Dedifferentiated amniotic fluid mesenchymal stem cell (primary cell): ENCODE measurements at regions not wholly inside any gene's neighbourhood (a gene's known extent, or its start where the extent isn't known, plus 50 kb on each side); places are given as distances from the start of the nearest gene placed in this dataset.
"Not testable (repeated sequence)": the region's sequence is repeated elsewhere in the genome, so short reads cannot be mapped to it uniquely, and the experiment has no call there.

Experiments used
- DNase-seq: peaks from one replicate; pipeline ENCODE4 v3.0.0-alpha.2; 2016; ENCODE audit errors: extremely low spot score

DNA sequence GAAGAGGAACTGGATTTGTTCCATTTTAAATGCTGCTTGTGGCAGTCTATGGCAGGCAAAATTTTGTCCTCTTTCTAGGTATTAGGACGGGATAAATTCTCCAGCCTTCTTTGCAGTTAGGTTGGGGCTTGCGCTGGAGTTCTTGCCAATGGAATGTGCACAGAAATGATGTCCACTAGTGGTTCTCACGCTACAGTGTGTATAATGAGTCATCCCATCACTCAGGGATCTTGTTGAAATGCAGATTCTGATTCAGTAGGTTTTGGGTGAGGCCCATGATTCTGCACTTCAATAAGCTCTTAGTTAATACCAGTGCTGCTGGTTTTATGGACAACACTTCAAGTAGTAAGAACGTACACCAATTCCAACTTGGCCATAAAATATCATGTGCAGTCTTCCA, 317.6 kb upstream of the KLF4 start:
- DNase-seq: peak; percentile 19

DNA sequence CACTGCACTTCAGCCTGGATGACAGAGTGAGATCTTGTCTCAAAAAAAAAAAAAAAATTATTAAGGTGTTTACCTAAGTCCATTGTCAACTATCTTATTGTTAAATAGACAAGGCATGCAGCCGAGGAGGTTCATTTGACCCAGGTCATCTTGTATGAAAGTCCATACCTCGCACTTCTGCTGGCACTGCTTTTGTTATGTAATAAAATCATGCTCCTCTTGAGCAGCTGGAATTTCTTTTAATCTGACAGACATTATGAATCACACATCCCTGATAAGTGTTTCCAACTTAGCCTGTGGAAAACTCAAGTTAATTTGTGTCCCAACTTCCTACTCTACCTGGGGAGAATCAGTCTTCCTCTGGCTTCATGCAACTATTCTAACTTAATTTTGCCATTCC, 315.6 kb upstream of the KLF4 start:
- DNase-seq: no peak

- DNase-seq: no peak
These were observed 304.7 kb upstream of the KLF4 start for GRCh38 chr9:107794259-107794658.

DNA sequence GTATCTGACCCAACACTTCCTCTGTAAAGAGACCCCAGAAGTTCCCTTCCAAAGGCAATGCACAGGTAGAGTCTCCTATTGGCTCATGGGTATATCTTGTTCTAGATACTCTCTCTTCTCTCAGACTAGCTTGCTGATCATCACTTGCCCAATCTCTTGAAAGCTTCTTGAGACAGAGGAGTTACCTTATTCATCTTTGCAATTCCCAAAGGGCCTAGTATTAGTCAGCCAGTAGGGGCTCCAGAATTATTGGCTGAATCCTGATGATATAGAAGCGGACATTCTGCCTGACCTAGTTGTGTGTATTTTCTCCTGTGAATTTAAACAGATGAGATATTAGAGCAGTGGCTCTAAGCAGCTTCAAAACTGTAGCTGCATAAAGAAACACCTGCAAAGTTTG, 304.0 kb upstream of the KLF4 start:
- no peak for DNase-seq

DNA sequence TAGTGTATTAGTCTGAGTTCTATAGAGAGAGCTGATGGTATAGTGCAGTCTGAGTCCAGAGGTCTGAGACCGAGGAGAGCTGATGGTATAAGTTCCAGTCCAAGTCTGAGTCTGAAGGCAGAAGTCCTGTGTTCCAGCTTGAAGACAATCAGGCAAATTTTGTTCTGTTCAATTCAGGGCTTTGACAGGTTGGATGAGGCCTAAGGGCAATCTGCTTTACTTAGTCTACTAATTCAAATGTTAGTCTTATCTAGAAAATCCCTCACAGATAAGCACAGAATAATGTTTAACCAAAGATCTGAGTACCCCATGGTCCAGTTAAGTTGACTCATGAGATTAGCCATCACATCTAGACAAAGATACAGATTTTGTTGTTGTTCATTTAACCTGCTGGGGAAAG, 303.0 kb upstream of the KLF4 start:
- DNase-seq: no peak

- DNase-seq: no peak
These were observed 302.4 kb upstream of the KLF4 start for GRCh38 chr9:107792006-107792405.

DNA sequence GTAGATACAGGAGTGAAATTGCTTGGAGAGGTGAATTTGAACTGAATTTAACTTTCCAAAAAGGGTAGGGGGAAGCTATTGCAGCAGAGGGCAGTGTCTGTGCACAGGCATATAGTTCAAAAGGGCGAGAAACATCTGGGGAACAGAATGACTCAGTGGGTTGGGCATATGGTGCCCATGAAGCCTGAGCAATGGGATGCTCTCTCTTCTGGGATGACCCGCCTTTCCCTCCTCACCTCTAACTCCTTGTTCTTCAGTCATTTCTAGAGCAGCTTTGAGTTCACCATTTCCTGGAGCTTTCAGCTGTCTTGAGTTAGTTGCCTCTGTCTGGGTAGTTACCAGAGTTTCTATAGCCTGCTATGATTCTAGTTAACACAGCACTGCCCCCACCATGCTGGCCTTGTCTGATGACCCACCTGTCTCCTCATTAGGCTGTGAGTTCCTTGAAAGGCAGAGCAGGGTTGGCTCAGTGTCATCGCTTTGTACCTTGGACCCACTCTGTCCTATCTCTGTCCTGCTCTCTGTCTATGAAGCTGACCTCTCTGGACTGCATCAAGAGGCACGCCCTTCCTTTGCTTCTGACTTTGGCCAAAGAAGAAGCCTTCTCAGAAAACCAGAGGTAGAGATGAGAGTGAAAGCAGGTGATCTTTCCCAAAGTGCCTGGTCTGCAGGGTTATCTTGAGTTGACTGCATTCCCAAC, 299.6 kb upstream of the KLF4 start:
- no peak for DNase-seq

- DNase-seq: no peak
These were observed 297.0 kb upstream of the KLF4 start for GRCh38 chr9:107786561-107786960.

DNA sequence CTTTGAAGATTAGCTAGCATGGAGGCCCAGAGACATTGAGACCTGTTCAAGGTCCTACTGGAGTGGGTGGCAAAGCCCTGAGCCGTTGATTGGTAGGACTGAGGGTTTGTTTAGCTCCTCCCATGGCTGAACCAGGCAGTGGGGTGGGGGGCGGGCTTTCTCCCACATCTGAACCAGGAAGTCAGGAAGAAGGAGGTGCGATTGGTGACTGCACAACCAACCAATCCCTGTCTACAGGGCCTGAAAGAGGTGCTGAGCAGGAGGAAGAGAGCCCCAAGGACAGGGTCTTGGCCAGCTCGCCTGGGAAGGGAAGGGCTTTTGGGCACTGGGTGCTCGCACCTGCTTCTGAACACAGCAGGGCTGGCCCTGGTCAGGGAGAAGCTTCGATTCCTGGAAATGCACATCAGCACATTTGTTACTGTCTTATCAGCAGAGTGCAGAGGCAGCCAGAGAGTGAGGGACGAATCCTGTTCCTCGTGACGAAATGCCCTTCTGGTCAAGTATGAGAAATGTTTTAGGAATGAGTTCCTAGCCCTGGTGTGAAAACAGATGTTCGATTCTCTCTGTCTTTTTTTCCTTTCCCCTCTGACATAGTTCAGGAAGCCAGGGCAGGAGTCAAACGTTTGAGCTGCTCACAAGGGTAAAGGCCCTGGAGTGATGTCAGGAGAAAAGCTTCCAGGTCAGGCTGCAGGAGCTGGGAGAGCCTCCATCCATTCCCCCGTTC, 294.8 kb upstream of the KLF4 start:
- peak; percentile 45 for DNase-seq

DNA sequence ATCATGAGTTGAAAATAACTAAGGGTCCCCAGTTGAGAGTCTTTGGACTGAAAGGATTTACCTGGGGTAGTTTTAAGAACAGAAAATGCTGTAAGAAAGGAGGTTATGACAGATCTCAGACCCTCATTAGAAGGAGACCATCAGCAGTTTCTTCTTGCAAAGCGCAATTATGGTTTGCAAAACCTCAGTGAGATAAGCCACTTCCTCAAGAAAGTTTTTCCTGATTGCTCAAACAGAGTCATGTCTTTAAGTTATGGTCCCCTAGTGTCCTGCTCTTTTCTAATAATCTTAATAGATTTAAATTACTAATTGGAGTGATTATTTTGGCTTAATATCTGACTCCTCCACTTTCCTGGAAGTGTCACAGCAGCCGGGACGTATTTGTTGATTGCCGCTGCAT, 293.2 kb upstream of the KLF4 start:
- no peak for DNase-seq

- no peak for DNase-seq
These were observed 292.8 kb upstream of the KLF4 start for GRCh38 chr9:107782381-107782780.

DNA sequence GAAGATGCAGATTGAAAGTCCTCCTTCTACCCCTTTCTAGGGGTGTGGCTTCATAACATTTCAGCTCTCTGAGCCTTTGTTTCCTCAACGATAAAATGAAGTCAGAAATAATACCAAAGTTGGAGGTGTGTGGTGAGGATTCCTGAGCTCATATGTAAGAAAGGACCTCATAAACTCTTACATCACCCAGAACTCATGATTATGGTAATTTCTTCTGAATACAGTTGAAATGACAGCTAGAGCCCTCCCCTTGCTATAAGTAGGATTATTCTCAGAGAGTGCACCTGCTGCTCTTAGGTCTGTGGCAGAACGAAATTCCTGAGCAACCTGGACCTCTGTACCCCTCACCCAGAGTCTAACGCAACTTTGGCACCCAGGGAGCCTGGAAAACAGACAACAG, 291.4 kb upstream of the KLF4 start:
- no peak for DNase-seq

DNA sequence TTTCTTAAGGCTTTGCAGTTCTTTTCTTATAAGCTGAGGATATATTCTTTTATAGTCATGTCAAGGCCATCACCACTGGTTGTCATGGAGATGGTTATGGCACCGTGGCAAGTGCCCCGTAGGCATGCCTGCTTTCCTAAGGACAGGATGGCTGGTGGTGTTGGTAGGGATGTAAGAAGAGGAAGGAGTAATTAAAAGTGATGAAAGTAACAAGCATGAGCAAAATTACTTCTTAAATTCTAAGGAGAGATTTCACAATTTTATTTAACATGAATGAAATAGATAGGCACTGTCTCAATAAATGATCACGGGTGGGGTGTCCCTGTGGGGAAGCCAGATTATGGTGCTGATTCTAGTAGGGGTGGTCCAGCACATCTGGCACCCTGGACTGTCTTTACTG, 290.2 kb upstream of the KLF4 start:
- no peak for DNase-seq

DNA sequence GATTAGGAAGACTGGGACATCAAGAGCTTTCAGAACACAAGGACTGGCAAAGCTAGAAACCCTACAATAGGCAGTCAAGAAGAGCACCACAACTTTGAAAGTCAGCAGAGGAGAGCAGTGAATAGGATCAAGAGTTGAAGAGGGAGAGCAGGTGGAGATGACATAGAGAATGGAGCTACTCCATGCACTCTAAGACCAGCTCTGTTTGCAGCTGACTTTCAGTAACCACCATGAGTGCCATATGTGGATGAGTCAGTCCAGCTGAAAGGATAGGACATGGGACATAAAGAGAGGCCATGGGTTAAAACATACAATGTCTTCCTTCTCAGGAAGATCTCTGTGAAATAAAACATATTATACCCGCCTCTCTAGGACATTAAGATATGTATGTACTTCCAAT, 289.1 kb upstream of the KLF4 start:
- DNase-seq: no peak

- not testable (repeated sequence) for DNase-seq
These were observed 284.5 kb upstream of the KLF4 start for GRCh38 chr9:107774099-107774498.

DNA sequence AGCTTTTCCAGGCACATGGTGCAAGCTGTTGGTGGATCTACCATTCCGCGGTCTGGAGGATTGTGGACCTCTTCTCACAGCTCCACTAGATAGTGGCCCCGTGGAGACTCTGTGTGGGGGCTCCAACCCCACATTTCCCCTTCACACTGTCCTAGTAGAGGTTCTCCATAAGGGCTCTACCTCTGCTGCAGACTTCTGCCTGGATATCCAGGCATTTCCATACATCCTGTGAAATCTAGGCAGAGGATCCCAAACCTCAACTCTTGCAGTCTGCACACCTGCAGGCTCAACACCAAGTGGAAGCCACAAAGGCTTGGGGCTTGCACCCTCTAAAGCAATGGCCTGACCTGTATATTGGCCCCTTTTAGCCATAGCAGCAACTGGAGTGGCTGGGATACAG, 283.4 kb upstream of the KLF4 start:
- DNase-seq: no peak

GRCh38 chr9:107770716-107771115, 281.1 kb upstream of the KLF4 start:
- DNase-seq: no peak

DNA sequence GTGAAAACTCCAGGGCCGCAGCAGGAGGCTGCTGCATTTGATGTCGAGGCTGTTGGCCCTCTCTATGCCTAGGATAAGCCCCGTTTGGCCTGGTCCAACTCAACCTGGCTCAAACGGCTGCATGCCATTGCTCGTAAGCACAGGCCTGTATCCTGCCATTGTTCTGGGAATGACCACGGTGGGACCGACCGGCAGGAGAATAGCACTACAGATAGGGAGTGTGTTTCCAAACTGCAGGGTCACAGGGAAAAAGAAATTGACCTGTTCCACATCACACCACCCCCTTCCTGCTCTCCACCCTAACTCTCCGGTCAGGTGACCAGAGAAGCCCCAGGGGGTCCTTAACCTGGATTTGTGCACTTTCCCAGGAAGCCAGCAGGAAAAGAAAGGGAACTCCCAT, 278.7 kb upstream of the KLF4 start:
- no peak for DNase-seq

GRCh38 chr9:107767711-107768110, 278.1 kb upstream of the KLF4 start:
- no peak for DNase-seq

- not testable (repeated sequence) for DNase-seq
These were observed 273.9 kb upstream of the KLF4 start for GRCh38 chr9:107763469-107763868.

GRCh38 chr9:107761307-107761706, 271.7 kb upstream of the KLF4 start:
- DNase-seq: no peak

DNA sequence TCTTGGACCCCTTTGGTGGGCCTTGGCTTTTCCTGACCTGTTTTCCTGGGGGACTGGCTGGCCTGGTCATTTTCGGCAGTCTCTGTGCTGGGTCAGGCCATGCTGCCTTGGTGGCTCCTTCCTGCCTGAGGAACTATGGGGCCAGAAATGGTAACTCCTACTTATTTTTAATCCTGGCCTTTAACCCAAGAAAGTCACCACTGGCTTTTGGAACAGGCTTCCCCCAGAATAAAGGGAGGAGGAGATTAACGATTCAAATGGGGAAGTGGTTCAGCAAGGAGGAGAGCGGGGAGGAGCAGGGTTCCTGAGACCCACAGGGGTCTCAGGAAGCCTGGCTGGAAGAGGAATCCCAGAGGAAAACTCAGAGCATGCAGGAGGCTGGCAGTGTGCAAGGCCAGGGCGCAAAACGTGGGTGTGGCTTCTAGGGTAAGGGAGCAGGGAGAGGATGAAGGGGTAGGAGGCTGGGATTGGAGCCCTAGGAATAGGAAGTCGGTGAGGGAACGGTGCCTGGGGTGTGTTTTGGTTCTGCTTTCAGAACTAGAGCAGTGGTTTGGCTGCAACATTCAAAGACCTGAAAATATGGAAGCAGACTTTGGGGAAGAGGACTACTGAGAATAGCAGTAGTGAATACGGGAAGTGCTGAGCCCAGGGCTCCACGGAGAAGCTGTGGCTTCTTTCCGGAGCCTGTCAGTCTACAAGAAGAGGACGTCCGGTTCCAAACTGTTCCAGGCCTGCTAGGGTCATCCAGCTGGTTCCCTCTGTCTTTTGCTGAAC, 271.1 kb upstream of the KLF4 start:
- no peak for DNase-seq

GRCh38 chr9:107759823-107760166, 270.2 kb upstream of the KLF4 start:
- DNase-seq: no peak
